H1 (cell line): ENCODE measurements at regions not wholly inside any gene's neighbourhood (a gene's known extent, or its start where the extent isn't known, plus 50 kb on each side); places are given as distances from the start of the nearest gene placed in this dataset.

ENCODE experiments used
- CBX5 ChIP-seq: fragments of 300-800, 300-1000 bp; sonication (generic); IDR thresholded peaks from 2 replicates; pipeline ENCODE4 v1.7.1; 2016; ENCODE audit warnings: antibody characterized with exemption, low read length, low read depth
- FOSL1 ChIP-seq: IDR thresholded peaks from 2 replicates; pipeline ENCODE4 v1.6.1; 2011; ENCODE audit warnings: mild to moderate bottlenecking, low read depth, low read length, moderate library complexity; ENCODE audit not compliant: insufficient read depth
- GTF2F1 ChIP-seq: IDR thresholded peaks from 2 replicates; pipeline ENCODE4 v1.6.1; 2012; ENCODE audit warnings: low read depth, low read length, improper control_type of control experiment, borderline replicate concordance
- POLR2A ChIP-seq, 2 experiments: IDR thresholded peaks; 1 replicate in 1 of 2; 2 replicates in 1 of 2; pipeline ENCODE4 v1.6.1; 2011; ENCODE audit warnings: low read depth in 2 of 2, low read length in 2 of 2, mild to moderate bottlenecking in 2 of 2; ENCODE audit errors: control extremely low read depth in 1 of 2
- SIX5 ChIP-seq: IDR thresholded peaks from 2 replicates; pipeline ENCODE4 v1.6.1; 2011; ENCODE audit warnings: mild to moderate bottlenecking, low read depth, low read length
- ZNF274 ChIP-seq: IDR thresholded peaks from 2 replicates; pipeline ENCODE4 v1.7.0; 2012; ENCODE audit warnings: low read length, borderline replicate concordance; ENCODE audit errors: extremely low read depth
- TF ChIP-seq, protein P1 (sequence below): IDR thresholded peaks from 2 replicates; pipeline ENCODE4 v1.6.1; 2012; ENCODE audit warnings: inconsistent platforms

DNA sequence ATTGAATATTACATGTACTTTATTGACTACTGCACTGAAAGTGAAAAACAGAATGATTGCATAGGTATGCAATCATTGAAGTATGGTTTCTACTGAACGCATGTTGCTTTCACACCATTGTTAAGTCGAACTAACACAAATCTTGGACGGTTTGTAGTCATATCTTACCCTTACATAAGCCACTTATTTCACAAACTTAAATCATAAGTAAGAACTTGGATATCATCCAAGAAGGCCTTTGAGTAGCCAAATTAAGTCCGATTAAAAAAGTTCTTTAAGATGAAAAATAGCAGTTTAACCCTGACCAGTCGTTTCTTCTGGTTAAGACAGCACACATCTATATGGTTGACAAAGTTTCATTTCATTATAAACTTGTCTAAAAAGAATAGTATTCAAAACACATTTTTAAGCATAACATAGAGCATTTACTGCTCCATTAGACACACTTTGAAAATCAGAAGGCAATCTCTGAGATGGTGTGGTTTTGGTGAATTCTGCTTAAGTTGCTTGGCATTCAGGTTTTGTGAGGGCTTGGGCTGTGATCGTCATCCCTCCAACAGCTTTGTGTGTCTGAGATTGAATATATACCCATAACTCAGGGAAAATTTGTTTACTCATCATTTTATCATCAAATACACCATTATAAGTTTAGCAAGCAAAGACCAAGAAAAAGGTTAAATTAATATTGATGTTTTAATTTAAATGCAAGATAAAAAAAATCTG is 92.2 kb downstream of the NFKBIZ start (continued):
- TF ChIP-seq GTF2F1 (no peak), CBX5 (no peak), POLR2A (IDR thresholded peaks at IDR 0.05; ENCODE audit: control extremely low read depth in 1 of 2, low read depth in 2 of 2, low read length in 2 of 2) (no peak), ZNF274 (no peak), SIX5 (no peak), FOSL1 (no peak)
- TF ChIP-seq, protein P1, sequence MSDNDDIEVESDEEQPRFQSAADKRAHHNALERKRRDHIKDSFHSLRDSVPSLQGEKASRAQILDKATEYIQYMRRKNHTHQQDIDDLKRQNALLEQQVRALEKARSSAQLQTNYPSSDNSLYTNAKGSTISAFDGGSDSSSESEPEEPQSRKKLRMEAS, result no peak
- TF ChIP-seq, all 59 proteins: peak for 0
